ENCODE measurements at regions not wholly inside any gene's neighbourhood (a gene's known extent, or its start where the extent isn't known, plus 50 kb on each side); places are given as distances from the start of the nearest gene placed in this dataset.

- DNase-seq: no peak
These were observed 495.7 kb downstream of the GALC start for GRCh38 chr14:87497301-87497700.

GRCh38 chr14:87494010-87494409, 499.0 kb downstream of the GALC start:
- no peak for DNase-seq

GRCh38 chr14:87492561-87492960, 500.4 kb downstream of the GALC start:
- DNase-seq: no peak

- DNase-seq: no peak
These were observed 501.2 kb downstream of the GALC start for GRCh38 chr14:87491816-87492215.

DNA sequence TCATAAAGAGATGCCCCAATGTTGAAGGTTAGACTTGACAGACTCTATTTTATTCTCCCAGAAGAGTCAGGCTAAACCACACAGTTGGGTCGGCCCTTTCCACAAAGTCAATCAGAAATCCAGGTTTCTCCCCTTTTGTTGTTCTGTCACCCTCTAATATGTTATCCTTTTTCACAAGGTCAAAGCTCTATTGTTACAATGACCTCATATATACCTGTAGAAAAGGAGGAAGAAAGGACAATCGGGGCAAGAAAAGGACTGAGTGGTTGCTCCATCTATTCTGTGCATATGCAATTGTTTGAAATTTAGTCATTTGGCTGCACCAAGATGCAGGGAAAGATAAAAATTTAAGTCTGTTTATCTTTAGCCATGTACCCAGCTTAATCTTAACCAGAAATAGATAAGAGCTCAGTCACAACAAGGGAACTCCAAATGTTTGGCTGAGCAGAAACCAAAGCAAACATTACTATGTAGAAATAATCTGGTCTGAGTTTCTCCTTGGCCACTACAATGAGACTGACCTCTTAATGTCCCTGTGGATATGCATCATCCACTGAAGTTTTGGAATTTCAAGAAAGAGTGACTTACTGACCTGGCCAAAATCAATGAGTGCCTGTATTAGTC, 503.7 kb downstream of the GALC start:
- no peak for DNase-seq

DNA sequence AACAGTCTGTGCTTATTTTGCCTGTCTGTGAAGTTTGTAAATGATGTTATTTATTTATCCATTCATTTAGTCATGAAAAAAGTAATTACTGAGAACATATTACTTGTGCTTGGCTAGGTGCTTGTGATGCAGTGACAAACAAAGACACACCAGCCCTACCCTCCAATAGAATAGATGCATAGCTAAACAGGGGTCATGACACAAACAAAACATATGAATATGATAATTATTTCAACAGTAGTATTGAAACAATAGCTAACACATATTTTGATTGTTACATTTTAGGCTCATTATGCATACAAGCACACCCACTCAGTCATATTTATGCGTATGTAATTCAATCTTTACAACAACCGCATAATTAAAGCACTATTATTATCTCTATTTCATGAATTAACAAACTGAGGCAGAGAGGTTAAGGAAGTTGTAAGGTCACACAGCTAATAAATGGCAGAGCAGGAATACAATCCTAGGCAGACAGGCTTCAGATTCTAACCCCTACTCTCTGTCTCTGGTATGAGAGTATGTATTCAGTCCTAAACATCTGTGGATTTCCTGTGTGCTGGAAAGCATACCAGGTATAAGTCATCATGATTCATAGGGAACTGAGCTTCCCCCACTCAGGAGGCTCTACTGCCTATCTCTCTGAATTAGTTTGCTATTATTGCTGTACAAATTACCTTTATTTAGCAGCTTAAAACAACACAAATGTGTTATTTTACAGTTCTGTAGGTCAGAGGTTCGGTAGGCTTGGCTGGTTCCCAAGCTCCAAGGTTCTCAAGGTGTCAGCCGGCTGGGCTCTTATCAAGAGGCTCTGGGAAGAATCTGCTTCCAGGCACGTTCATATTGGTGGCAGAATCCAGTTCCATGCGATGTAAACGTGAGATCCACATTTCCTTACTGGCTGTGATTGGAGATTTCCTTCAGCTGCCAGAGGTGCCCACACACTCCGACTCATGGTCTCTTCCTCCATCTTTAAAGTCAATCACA, 509.4 kb downstream of the GALC start:
- no peak for DNase-seq

DNA sequence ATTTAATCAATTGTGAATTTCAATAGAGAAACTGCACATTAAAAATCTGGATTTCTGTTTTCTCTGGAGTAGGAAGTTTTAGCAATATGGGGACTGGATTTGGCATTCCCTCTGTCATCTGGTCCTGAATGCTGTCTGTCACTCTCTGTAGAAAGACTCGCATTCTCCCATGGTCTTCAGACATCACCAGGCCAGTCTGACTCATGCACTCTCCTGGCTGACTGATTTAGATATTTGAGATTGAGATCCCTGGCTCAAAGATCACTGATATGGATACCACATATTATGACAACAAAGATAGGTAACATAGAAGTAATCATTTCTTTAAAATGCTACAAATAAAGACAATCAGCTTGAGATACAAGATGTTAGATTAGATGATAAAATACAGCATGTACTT, 524.5 kb downstream of the GALC start:
- no peak for DNase-seq

DNA sequence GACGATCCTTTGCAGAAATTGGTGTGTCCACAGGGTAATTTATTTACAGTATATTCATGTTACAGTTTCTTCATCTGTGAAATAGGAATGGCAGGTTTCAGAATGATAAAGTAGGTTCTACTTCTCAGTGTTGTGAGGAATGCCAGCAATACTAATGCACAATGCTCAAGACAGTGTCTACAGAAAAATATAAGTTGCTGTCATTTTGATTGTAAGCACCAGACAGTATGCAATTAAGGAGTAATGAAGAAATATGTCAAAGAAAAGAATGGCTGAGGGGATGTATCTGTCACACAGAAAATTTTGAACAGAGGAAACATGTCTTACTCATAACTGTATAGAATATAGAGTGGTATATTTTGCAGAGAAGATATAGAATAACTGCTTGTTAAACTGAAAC, 525.4 kb downstream of the GALC start:
- DNase-seq: no peak

DNA sequence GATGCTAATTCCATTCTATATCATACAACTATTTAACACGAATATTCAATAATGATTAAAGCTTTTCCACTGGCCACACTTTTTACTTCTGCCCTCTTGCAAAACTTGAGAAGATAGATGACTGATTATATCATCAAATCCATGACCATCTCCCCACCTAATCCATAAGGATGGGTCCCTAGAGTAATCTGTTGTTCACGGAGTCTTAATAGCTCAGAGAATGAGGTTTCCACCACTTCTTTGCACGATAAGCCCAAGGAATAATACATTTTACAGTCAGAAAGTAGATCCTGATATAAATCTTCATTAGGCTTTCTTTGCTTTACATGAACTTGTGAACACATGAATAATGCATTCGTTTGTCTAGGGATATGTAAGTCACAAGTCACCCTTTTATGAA, 527.2 kb downstream of the GALC start:
- DNase-seq: no peak

DNA sequence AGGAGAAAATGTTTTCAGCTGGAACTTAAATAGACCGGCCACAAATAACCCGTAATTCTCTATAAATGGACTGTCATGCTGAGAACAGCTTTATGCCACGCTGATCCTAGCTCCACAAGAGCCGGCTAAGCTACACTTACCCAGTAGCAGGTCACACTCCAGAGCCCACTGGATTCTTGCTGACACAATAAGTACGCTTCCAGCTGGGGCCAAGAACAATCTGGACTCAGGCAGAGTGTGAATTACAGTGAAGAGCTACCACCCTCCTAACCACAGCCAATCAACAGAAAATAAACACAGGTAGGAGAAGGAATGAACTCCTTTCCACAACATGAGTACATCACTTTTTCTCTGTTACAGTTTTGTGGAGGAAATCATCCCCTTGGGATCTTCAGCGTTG, 531.3 kb downstream of the GALC start:
- no peak for DNase-seq

DNA sequence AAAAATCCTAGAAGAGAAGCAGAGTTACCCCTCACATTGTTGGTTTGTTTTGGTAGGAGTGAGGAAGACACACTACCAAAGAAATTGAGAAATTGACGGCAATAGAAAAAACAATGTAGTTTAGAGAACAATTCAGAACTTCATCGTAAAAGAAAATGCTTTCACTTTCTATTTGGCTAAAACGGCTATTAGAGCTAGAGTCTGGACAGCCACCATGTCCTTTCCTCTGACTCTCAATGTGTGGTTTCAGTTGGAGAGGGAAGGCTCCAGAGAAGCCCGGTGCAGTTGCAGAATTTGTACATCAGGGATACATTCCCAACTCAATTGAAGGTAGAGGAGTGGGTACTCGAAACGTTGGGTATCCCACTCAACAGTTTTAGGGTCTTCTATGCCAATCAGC, 535.3 kb downstream of the GALC start:
- no peak for DNase-seq

GRCh38 chr14:87450193-87450592, 542.8 kb downstream of the GALC start:
- no peak for DNase-seq

DNA sequence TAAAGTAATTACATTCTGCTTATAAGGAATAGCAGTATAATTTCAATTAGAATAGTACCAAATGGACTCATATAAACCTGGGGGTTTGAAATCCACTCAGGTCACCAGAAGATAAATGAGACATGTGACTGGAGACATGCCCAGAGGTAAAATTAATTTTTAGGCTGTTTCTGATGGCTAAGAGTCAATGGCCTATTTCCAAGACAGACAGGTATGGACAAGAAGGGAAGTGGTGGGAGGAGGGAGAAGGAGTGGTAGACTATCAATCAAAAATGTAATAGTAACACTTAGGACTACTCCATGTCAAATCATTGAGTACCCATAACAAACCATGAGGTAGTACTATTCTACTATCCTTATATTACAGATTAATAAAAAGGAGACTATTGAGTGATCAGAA, 544.0 kb downstream of the GALC start:
- no peak for DNase-seq

DNA sequence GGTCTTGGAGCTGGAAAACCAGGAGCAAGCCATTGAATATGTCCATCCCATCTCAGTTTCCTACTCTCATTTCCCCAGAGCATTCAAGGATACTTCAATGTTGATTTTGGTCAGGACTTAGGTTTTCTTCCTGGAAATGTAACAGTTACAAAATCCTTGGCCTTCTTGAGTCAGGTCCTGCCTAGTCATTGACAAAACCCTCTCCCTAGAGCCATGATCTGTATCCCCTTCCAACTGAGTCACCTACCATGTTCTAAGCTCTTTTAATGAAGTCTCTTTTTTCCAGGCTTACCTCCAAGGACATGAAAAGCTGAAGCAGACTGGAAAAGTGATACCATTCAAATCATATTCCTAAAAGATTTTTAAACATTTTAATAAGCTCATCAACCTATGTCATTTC, 549.2 kb downstream of the GALC start:
- no peak for DNase-seq

DNA sequence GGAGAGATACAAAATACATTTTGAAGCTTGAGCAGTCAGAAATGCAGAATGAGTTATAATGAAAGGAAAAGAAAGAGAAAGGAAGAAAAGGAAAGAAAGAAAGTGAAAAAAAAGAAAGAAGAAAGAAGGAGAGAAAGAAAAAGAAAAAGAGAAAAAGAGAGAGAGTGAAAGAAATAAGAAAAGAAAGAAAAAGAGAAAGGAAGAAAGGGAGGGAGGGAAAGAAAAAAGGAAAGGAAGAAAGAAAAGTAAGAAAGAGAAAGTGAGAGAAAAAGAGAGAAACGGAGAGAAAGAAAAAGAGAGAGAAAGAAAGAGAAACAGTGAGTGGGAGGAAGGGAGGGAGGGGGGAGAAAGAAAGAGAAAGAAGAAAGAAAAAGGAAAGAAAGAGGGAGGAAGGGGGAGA, 549.9 kb downstream of the GALC start:
- no peak for DNase-seq

DNA sequence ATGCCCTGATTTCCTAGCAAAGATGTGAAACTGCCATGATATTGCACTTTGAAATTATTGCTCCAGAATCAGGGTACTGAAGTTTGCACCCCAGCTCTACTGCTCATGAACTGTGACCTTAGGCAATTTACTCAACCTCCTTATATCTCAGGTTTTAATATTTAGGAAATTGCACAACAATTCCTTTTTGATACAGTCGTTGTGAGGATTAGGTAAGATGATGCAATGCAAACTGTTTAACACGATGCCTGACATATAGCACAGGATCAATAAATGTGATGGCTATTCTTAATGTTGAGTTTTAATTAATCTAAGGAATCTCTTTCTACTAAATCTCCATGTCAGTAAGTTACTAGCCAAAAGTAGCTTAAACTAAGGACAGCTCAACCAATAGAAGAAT, 555.8 kb downstream of the GALC start:
- no peak for DNase-seq

DNA sequence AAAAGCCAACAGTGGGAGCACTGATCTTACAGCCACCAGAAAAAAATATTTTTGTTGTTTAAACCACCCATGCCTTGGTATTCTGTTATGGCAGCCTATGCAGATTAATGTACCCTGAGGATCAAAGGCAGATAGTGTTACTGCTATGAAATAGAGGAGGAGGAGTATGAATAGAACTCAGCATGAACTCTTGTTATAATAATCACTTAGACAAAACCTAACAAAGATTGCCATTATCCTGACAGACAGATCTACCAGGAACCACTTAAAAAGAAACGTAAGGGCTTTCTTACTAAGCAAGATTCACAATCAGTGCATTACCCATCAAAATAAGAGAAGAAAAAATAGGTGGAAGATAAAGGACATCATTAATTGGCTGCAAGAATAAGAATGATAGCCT, 558.3 kb downstream of the GALC start:
- no peak for DNase-seq

DNA sequence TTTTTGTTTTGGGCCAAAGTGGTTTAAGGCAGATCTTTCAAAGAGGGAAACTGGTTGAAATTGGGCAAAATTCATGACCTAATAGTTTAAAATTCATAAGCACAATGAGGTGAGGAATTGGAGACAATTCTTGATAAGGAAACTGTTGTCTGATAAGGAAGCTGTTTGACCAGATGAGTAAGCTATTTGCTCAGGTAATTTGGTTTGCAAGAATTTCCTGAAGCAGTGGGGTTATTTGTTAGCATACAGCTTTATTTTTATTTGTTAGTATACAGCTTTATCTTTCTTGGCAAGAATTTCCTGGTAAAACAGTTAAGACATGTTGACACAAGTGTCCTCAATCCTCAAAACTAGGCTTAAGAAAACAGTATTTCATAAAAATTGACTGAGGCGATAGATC, 559.0 kb downstream of the GALC start:
- DNase-seq: no peak

- no peak for DNase-seq
These were observed 560.3 kb downstream of the GALC start for GRCh38 chr14:87432698-87433097.

- DNase-seq: no peak
These were observed 562.2 kb downstream of the GALC start for GRCh38 chr14:87430810-87431209.

DNA sequence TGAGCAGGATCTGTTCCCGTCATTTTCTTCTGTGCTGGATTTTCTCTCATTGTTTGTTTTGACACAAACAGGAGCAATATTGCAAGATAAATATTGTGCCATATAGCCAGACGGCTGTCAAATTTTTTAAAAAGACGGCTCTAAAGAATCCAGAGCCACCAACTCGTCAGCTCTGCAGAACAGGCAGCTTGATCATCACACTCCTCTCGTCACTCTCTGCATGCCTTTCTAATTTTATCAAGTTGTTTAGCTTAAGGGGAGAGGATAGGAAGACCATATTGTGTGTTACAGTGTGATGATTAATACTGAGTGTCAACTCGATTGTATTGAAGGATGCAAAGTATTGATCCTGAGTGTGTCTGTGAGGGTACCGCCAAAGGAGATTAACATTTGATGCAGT, 562.8 kb downstream of the GALC start:
- no peak for DNase-seq

- no peak for DNase-seq
These were observed 573.1 kb downstream of the GALC start for GRCh38 chr14:87419925-87420324.

GRCh38 chr14:87411370-87411769, 581.6 kb downstream of the GALC start:
- no peak for DNase-seq

DNA sequence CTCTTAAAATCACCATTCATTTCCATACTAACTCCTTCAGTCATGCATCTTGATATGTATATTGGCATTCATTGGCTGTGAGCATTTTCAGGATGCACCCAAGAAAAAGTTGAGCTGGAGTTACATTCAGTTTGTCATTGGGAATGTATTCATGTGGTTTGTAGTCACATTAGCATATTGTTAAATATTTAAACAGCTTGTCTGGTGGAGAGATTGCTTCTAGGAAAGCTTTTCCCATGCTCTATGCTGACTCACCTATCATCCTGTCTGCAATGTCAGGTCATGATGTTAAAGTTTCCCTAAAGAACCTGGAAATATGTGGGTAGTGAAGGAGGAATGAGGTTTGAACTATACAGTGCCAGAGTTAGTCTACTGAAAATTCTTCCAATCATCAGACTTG, 583.6 kb downstream of the GALC start:
- DNase-seq: no peak

- DNase-seq: no peak
These were observed 585.6 kb downstream of the GALC start for GRCh38 chr14:87407344-87407743.

All from 8988T (cell line).